CD4-positive, alpha-beta T cell treated with Interleukin-15 for 1 hour (primary cell): ENCODE measurements at regions not wholly inside any gene's neighbourhood (a gene's known extent, or its start where the extent isn't known, plus 50 kb on each side); places are given as distances from the start of the nearest gene placed in this dataset.

Experiments
- DNase-seq: peaks from one replicate; pipeline ENCODE4 v3.0.0-alpha.2; 2020

- peak; percentile 2 for DNase-seq
Measured at GRCh38 chr1:53378061-53378460, 50.2 kb upstream of the LRP8 start.

GRCh38 chr1:53378932-53379661 is 51.2 kb upstream of the LRP8 start:
- peak; percentile 7 for DNase-seq

- DNase-seq: no peak
Measured at GRCh38 chr1:53379662-53380002, 51.8 kb upstream of the LRP8 start.

GRCh38 chr1:53380296-53380695 is 52.4 kb upstream of the LRP8 start:
- peak; percentile 10 for DNase-seq

- DNase-seq: no peak
Measured at GRCh38 chr1:53381790-53382401, 54.0 kb upstream of the LRP8 start.

- no peak for DNase-seq
Measured at GRCh38 chr1:53383136-53383870, 55.4 kb upstream of the LRP8 start.

- DNase-seq: no peak
Measured at GRCh38 chr1:53384796-53385195, 56.9 kb upstream of the LRP8 start.

- DNase-seq: no peak
Measured at GRCh38 chr1:53385276-53386225, 57.7 kb upstream of the LRP8 start.

GRCh38 chr1:53388963-53389362 is 61.1 kb upstream of the LRP8 start:
- DNase-seq: no peak

- DNase-seq: peak; percentile 45
Measured at GRCh38 chr1:53390261-53390660, 62.4 kb upstream of the LRP8 start.

GRCh38 chr1:53390736-53391135 is 62.9 kb upstream of the LRP8 start:
- no peak for DNase-seq

- DNase-seq: no peak
Measured at GRCh38 chr1:53391296-53391695, 63.4 kb upstream of the LRP8 start.

GRCh38 chr1:53391982-53392381 is 64.1 kb upstream of the LRP8 start:
- DNase-seq: no peak

- DNase-seq: no peak
Measured at GRCh38 chr1:53392460-53392859, 64.6 kb upstream of the LRP8 start.

- DNase-seq: peak; percentile 52
Measured at GRCh38 chr1:53393325-53393792, 65.5 kb upstream of the LRP8 start.

GRCh38 chr1:53394306-53394705 is 64.9 kb upstream of the DMRTB1 start:
- DNase-seq: no peak

GRCh38 chr1:53395671-53396215 is 63.5 kb upstream of the DMRTB1 start:
- peak; percentile 4 for DNase-seq

- DNase-seq: peak; percentile 4
Measured at GRCh38 chr1:53396573-53397268, 62.5 kb upstream of the DMRTB1 start.

GRCh38 chr1:53398091-53398490 is 61.1 kb upstream of the DMRTB1 start:
- DNase-seq: no peak

GRCh38 chr1:53398576-53399365 is 60.4 kb upstream of the DMRTB1 start:
- no peak for DNase-seq
